Large intestine (tissue), 3 donors: ENCODE measurements at regions not wholly inside any gene's neighbourhood (a gene's known extent, or its start where the extent isn't known, plus 50 kb on each side); places are given as distances from the start of the nearest gene placed in this dataset.
"Not testable (repeated sequence)": the region's sequence is repeated elsewhere in the genome, so short reads cannot be mapped to it uniquely, and the experiment has no call there.

Source experiments
- DNase-seq, 2 donors: peaks; one replicate each; pipeline versions ENCODE4 v3.0.0 to v3.0.0-alpha.2; 2013
- H3K27ac ChIP-seq: one replicate; pipeline ENCODE4 v1.5.1; 2013; ENCODE audit warnings: low read length
- H3K27me3 ChIP-seq: 2 replicates; pipeline ENCODE4 v1.6.1; 2013; ENCODE audit warnings: low read length; ENCODE audit not compliant: control insufficient read depth, insufficient read depth
- H3K36me3 ChIP-seq: 2 replicates; pipeline ENCODE4 v1.6.1; 2013; ENCODE audit warnings: low read length; ENCODE audit not compliant: control insufficient read depth, insufficient read depth
- H3K4me1 ChIP-seq: one replicate; pipeline ENCODE4 v1.6.1; 2013; ENCODE audit warnings: low read length; ENCODE audit not compliant: control insufficient read depth, insufficient read depth
- H3K4me3 ChIP-seq: one replicate; pipeline ENCODE4 v1.5.1; 2013; ENCODE audit warnings: low read length
- H3K9me3 ChIP-seq: one replicate; pipeline ENCODE4 v1.6.1; 2013; ENCODE audit warnings: mild to moderate bottlenecking, low read depth, low read length, moderate library complexity; ENCODE audit not compliant: control insufficient read depth
- WGBS: methylation state at CpG from one replicate; pipeline ENCODE4 v1.1.5; 2013; ENCODE audit warnings: low lambda C conversion rate; ENCODE audit not compliant: insufficient coverage; 5-methylcytosine and 5-hydroxymethylcytosine counted together

GRCh38 chr6:66173587-66173986, 466.6 kb upstream of the EYS start:
- Histone ChIP-seq H3K4me1 (no peaks in the 10 kb centered on the region), H3K9me3 (peaks cover 6% of the 10 kb centered on the region), H3K36me3 (no peaks in the 10 kb centered on the region), H3K4me3 (no peak overlapping the region), H3K27ac (no peak overlapping the region), H3K27me3 (no peaks in the 10 kb centered on the region)
- DNase-seq, result no peak
- 100% methylated on average over 1 of the region's 6 CpGs for WGBS

DNA sequence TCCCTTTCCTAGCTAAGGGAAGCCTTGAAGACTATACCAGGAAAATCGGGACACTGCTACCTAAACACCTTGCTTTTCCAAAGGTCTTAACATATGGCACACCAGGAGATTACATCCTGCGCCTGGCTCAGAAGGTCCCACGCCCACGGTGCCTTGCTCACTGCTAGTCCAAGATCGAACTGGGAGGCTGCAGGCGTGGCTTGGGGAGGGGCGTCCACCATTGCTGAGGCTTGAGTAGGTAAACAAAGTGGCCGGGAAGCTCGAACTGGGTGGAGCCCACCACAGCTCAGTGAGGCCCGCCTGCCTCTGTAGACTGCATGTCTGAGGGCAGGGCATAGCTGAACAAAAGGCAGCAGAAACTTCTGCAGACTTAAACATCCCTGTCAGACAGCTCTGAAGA, 459.7 kb upstream of the EYS start:
- WGBS, result no CpG with 5 or more reads among the region's 10 CpGs
- not testable (repeated sequence) for H3K9me3 ChIP-seq

GRCh38 chr6:66161546-66162108, 454.6 kb upstream of the EYS start:
- Histone ChIP-seq H3K4me3 (no peak overlapping the region), H3K36me3 (no peaks in the 10 kb centered on the region), H3K27ac (no peak overlapping the region), H3K27me3 (no peaks in the 10 kb centered on the region), H3K9me3 (peaks cover 11% of the 10 kb centered on the region), H3K4me1 (no peaks in the 10 kb centered on the region)
- WGBS, result no CpG with 5 or more reads among the region's 1 CpG
- DNase-seq, result no peak

More for the DNA sequence above, 459.7 kb upstream of the EYS start:
- not testable (repeated sequence) for H3K4me3 ChIP-seq, H3K27ac ChIP-seq, H3K27me3 ChIP-seq, H3K4me1 ChIP-seq, DNase-seq, H3K36me3 ChIP-seq

DNA sequence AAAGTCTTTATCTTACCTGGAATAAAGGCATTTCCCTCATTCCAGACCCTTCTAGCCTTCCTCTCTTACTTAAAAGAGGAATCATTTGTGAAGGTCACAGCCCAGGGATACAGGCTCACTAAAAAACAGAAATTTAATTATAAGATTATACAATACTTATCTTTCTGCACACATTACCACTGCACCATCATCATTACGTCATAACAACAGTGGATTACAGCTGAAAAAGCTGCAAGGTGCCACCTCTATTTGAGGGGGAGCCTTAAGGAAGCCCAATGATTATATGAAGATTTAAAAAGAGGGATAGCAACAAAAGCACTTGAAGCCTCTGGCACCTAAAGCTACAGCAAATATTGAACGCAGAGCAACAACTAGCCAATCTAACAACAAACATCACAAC, 452.9 kb upstream of the EYS start:
- H3K4me1 ChIP-seq, result no peaks in the 10 kb centered on the region
- DNase-seq, result no peak
- H3K27ac ChIP-seq, result no peak overlapping the region
- H3K27me3 ChIP-seq, result no peaks in the 10 kb centered on the region
- H3K4me3 ChIP-seq, result no peak overlapping the region
- H3K36me3 ChIP-seq, result no peaks in the 10 kb centered on the region
- H3K9me3 ChIP-seq, result peaks cover 9% of the 10 kb centered on the region
- 100% methylated on average over 1 of the region's 2 CpGs for WGBS

GRCh38 chr6:66153247-66153646, 446.2 kb upstream of the EYS start:
- WGBS, result 14% methylated on average over 1 of the region's 2 CpGs
- H3K4me3 ChIP-seq, result no peak overlapping the region
- no peak for DNase-seq
- no peaks in the 10 kb centered on the region for H3K9me3 ChIP-seq
- no peaks in the 10 kb centered on the region for H3K36me3 ChIP-seq
- H3K4me1 ChIP-seq, result no peaks in the 10 kb centered on the region
- H3K27ac ChIP-seq, result no peak overlapping the region
- no peaks in the 10 kb centered on the region for H3K27me3 ChIP-seq

GRCh38 chr6:66149132-66149531, 442.1 kb upstream of the EYS start:
- Histone ChIP-seq H3K36me3 (no peaks in the 10 kb centered on the region), H3K27ac (no peak overlapping the region), H3K4me1 (no peaks in the 10 kb centered on the region), H3K4me3 (no peak overlapping the region), H3K27me3 (no peaks in the 10 kb centered on the region), H3K9me3 (peaks cover 5% of the 10 kb centered on the region)
- DNase-seq, result no peak

- no peaks in the 10 kb centered on the region for H3K27me3 ChIP-seq
- no CpG with 5 or more reads among the region's 8 CpGs for WGBS
- H3K36me3 ChIP-seq, result no peaks in the 10 kb centered on the region
- H3K4me1 ChIP-seq, result no peaks in the 10 kb centered on the region
- peaks cover 5% of the 10 kb centered on the region for H3K9me3 ChIP-seq
- H3K4me3 ChIP-seq, result no peak overlapping the region
- no peak overlapping the region for H3K27ac ChIP-seq
- DNase-seq, result no peak
Measured at GRCh38 chr6:66145867-66146266, 438.8 kb upstream of the EYS start.

GRCh38 chr6:66134021-66134420, 427.0 kb upstream of the EYS start:
- H3K27ac ChIP-seq, result no peak overlapping the region
- 90% methylated on average over 1 of the region's 2 CpGs for WGBS
- H3K4me1 ChIP-seq, result no peaks in the 10 kb centered on the region
- no peaks in the 10 kb centered on the region for H3K9me3 ChIP-seq
- no peaks in the 10 kb centered on the region for H3K36me3 ChIP-seq
- H3K4me3 ChIP-seq, result no peak overlapping the region
- H3K27me3 ChIP-seq, result no peaks in the 10 kb centered on the region
- DNase-seq, result no peak

- no peaks in the 10 kb centered on the region for H3K4me1 ChIP-seq
- DNase-seq, result no peak
- no peaks in the 10 kb centered on the region for H3K9me3 ChIP-seq
- no peak overlapping the region for H3K27ac ChIP-seq
- 83% methylated on average over 1 of the region's 1 CpG for WGBS
- no peak overlapping the region for H3K4me3 ChIP-seq
- H3K36me3 ChIP-seq, result no peaks in the 10 kb centered on the region
- H3K27me3 ChIP-seq, result no peaks in the 10 kb centered on the region
Measured at GRCh38 chr6:66128656-66129055, 421.6 kb upstream of the EYS start.

DNA sequence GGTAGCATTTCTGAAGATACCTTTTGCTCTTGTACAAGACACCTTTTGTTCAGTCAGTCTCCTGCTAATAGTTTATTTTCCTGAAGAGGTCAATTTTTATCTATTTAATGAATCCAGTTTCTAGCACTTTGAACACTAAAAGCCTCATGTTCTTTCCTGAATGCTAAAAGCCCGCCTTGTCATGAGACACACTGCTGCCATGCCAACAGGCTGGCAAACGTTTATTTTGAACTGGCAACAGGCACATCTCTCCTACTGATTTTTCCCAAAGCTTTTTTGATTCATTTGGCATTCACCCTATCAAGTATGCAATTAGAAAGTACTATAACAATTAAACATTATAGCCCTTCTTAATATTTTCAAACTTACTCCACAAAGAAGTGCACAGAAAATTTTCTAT, 421.2 kb upstream of the EYS start:
- Histone ChIP-seq H3K4me1 (no peaks in the 10 kb centered on the region), H3K27me3 (no peaks in the 10 kb centered on the region), H3K4me3 (no peak overlapping the region), H3K36me3 (no peaks in the 10 kb centered on the region), H3K27ac (no peak overlapping the region), H3K9me3 (no peaks in the 10 kb centered on the region)
- DNase-seq, result no peak
- no CpG with 5 or more reads among the region's 2 CpGs for WGBS

- Histone ChIP-seq H3K27ac (no peak overlapping the region), H3K36me3 (no peaks in the 10 kb centered on the region), H3K4me1 (no peaks in the 10 kb centered on the region), H3K9me3 (no peaks in the 10 kb centered on the region), H3K4me3 (no peak overlapping the region), H3K27me3 (no peaks in the 10 kb centered on the region)
- WGBS, result no CpG with 5 or more reads among the region's 5 CpGs
- DNase-seq, result no peak
Measured at GRCh38 chr6:66127061-66127460, 420.0 kb upstream of the EYS start.
